ENCODE measurements at regions not wholly inside any gene's neighbourhood (a gene's known extent, or its start where the extent isn't known, plus 50 kb on each side); places are given as distances from the start of the nearest gene placed in this dataset.

DNA sequence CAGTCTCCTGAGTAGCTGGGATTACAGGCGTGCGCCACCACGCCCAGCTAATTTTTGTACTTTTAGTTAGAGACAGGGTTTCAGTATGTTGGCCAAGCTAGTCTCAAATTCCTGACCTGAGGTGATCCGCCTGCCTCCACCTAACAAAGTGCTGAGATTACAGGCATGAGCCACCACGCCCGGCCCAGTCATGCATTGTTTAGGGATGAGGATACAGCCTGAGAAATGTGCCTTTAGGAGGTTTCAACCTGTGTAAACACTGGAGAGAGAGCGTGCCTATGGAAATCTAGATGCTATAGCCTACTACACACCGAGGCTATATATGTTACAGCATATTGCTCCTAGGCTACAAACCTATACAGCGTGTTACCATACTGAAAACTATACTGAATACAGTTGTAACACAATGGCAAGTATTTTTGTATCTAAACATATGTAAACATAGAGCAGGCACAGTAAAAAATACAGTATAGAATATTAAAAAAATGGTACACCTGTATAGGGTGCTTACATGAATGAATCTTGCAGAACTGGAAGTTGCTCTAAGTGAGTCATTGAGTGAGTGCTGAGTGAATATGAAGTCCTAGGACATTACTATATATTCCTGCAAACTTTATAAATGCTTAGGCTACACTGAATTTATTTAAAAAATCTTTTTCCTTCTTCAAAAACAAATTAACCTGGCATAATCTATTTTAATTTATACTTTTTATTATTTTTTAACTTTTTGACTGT, 588.2 kb upstream of the ADGRL3 start (continued):
- TF ChIP-seq, protein P1, sequence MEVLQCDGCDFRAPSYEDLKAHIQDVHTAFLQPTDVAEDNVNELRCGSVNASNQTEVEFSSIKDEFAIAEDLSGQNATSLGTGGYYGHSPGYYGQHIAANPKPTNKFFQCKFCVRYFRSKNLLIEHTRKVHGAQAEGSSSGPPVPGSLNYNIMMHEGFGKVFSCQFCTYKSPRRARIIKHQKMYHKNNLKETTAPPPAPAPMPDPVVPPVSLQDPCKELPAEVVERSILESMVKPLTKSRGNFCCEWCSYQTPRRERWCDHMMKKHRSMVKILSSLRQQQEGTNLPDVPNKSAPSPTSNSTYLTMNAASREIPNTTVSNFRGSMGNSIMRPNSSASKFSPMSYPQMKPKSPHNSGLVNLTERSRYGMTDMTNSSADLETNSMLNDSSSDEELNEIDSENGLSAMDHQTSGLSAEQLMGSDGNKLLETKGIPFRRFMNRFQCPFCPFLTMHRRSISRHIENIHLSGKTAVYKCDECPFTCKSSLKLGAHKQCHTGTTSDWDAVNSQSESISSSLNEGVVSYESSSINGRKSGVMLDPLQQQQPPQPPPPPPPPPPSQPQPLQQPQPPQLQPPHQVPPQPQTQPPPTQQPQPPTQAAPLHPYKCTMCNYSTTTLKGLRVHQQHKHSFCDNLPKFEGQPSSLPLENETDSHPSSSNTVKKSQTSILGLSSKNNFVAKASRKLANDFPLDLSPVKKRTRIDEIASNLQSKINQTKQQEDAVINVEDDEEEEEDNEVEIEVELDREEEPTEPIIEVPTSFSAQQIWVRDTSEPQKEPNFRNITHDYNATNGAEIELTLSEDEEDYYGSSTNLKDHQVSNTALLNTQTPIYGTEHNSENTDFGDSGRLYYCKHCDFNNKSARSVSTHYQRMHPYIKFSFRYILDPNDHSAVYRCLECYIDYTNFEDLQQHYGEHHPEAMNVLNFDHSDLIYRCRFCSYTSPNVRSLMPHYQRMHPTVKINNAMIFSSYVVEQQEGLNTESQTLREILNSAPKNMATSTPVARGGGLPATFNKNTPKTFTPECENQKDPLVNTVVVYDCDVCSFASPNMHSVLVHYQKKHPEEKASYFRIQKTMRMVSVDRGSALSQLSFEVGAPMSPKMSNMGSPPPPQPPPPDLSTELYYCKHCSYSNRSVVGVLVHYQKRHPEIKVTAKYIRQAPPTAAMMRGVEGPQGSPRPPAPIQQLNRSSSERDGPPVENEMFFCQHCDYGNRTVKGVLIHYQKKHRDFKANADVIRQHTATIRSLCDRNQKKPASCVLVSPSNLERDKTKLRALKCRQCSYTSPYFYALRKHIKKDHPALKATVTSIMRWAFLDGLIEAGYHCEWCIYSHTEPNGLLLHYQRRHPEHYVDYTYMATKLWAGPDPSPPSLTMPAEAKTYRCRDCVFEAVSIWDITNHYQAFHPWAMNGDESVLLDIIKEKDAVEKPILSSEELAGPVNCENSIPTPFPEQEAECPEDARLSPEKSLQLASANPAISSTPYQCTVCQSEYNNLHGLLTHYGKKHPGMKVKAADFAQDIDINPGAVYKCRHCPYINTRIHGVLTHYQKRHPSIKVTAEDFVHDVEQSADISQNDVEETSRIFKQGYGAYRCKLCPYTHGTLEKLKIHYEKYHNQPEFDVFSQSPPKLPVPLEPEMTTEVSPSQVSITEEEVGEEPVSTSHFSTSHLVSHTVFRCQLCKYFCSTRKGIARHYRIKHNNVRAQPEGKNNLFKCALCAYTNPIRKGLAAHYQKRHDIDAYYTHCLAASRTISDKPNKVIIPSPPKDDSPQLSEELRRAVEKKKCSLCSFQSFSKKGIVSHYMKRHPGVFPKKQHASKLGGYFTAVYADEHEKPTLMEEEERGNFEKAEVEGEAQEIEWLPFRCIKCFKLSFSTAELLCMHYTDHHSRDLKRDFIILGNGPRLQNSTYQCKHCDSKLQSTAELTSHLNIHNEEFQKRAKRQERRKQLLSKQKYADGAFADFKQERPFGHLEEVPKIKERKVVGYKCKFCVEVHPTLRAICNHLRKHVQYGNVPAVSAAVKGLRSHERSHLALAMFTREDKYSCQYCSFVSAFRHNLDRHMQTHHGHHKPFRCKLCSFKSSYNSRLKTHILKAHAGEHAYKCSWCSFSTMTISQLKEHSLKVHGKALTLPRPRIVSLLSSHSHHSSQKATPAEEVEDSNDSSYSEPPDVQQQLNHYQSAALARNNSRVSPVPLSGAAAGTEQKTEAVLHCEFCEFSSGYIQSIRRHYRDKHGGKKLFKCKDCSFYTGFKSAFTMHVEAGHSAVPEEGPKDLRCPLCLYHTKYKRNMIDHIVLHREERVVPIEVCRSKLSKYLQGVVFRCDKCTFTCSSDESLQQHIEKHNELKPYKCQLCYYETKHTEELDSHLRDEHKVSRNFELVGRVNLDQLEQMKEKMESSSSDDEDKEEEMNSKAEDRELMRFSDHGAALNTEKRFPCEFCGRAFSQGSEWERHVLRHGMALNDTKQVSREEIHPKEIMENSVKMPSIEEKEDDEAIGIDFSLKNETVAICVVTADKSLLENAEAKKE (CRISPR knock-in tag; IDR thresholded peaks at IDR 0.05) = no peak
- no peak for TF ChIP-seq JUNB (IDR thresholded peaks at IDR 0.05; ENCODE audit: unreplicated experiment)
- TF ChIP-seq ZNF331 (CRISPR knock-in tag; IDR thresholded peaks at IDR 0.05; ENCODE audit: low read depth) = no peak
- TF ChIP-seq, protein P2, sequence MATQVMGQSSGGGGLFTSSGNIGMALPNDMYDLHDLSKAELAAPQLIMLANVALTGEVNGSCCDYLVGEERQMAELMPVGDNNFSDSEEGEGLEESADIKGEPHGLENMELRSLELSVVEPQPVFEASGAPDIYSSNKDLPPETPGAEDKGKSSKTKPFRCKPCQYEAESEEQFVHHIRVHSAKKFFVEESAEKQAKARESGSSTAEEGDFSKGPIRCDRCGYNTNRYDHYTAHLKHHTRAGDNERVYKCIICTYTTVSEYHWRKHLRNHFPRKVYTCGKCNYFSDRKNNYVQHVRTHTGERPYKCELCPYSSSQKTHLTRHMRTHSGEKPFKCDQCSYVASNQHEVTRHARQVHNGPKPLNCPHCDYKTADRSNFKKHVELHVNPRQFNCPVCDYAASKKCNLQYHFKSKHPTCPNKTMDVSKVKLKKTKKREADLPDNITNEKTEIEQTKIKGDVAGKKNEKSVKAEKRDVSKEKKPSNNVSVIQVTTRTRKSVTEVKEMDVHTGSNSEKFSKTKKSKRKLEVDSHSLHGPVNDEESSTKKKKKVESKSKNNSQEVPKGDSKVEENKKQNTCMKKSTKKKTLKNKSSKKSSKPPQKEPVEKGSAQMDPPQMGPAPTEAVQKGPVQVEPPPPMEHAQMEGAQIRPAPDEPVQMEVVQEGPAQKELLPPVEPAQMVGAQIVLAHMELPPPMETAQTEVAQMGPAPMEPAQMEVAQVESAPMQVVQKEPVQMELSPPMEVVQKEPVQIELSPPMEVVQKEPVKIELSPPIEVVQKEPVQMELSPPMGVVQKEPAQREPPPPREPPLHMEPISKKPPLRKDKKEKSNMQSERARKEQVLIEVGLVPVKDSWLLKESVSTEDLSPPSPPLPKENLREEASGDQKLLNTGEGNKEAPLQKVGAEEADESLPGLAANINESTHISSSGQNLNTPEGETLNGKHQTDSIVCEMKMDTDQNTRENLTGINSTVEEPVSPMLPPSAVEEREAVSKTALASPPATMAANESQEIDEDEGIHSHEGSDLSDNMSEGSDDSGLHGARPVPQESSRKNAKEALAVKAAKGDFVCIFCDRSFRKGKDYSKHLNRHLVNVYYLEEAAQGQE (IDR thresholded peaks at IDR 0.05; ENCODE audit: unreplicated experiment) = no peak
- no peak for TF ChIP-seq ZNF114 (CRISPR knock-in tag; IDR thresholded peaks at IDR 0.05)
- no peak for TF ChIP-seq EZH2phosphoT487 (IDR thresholded peaks at IDR 0.05; ENCODE audit: unreplicated experiment)
- TF ChIP-seq NANOG (IDR thresholded peaks at IDR 0.05; ENCODE audit: borderline replicate concordance) = no peak
- TF ChIP-seq EZH2 (IDR thresholded peaks at IDR 0.05; ENCODE audit: low read depth, unreplicated experiment) = no peak
- TF ChIP-seq, protein P3, sequence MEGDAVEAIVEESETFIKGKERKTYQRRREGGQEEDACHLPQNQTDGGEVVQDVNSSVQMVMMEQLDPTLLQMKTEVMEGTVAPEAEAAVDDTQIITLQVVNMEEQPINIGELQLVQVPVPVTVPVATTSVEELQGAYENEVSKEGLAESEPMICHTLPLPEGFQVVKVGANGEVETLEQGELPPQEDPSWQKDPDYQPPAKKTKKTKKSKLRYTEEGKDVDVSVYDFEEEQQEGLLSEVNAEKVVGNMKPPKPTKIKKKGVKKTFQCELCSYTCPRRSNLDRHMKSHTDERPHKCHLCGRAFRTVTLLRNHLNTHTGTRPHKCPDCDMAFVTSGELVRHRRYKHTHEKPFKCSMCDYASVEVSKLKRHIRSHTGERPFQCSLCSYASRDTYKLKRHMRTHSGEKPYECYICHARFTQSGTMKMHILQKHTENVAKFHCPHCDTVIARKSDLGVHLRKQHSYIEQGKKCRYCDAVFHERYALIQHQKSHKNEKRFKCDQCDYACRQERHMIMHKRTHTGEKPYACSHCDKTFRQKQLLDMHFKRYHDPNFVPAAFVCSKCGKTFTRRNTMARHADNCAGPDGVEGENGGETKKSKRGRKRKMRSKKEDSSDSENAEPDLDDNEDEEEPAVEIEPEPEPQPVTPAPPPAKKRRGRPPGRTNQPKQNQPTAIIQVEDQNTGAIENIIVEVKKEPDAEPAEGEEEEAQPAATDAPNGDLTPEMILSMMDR (conservative IDR thresholded peaks at IDR 0.05; ENCODE audit: low read depth in 2 of 2) = no peak
- TF ChIP-seq STAT1 (IDR thresholded peaks at IDR 0.05; ENCODE audit: unreplicated experiment) = no peak
